ENCODE measurements at regions not wholly inside any gene's neighbourhood (a gene's known extent, or its start where the extent isn't known, plus 50 kb on each side); places are given as distances from the start of the nearest gene placed in this dataset.

DNA sequence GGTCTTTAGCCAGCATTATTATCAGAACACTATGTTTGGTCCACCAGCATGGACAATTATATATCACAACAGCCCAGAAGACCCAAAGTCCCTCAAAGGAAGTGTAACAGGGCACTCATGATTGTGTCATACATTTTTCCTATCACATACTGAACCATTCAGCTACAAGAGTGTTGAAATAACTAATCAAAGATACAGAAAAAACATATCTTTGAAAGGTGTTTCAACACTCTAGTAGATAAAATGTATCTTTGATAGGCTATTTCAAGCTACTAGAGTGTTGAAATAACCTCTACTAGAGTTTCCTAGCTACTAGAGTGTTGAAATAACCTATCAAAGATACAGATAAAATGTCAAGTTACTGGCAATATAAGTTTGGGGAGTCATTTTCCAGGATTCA, 545.0 kb downstream of the PRR16 start:
- no peak overlapping the region for H3K27ac Mint-ChIP-seq
- no peak overlapping the region for H3K4me3 Mint-ChIP-seq
- H3K36me3 Mint-ChIP-seq (ENCODE audit: low read depth) = no peaks in the 10 kb centered on the region
- H3K27me3 Mint-ChIP-seq (ENCODE audit: low read depth) = no peaks in the 10 kb centered on the region
- no peaks in the 10 kb centered on the region for H3K4me1 Mint-ChIP-seq
- no peak for TF ChIP-seq CTCF (IDR thresholded peaks at IDR 0.05; ENCODE audit: unreplicated experiment in 3 of 3)
- H3K9me3 Mint-ChIP-seq = no peaks in the 10 kb centered on the region

DNA sequence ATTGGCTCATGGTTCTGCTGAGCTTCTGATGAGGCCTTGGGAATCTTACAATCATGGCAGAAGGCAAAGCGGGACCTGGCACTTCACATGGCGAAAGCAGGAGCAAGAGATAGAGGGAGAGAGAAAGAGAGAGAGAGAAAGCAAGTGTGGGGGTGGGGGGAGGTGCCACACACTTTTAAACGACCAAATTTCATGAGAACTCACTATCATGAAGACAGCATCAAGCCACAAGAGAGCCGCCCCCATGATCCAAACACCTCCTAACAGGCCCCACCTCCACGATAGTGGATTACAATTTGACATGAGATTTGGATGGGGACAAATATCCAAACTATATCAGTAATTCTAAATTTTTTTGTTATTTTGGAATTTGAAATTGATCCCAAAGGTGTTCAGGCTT, 553.9 kb downstream of the PRR16 start:
- H3K4me1 Mint-ChIP-seq = no peaks in the 10 kb centered on the region
- H3K27ac Mint-ChIP-seq = no peak overlapping the region
- H3K4me3 Mint-ChIP-seq = no peak overlapping the region
- no peaks in the 10 kb centered on the region for H3K9me3 Mint-ChIP-seq
- no peaks in the 10 kb centered on the region for H3K36me3 Mint-ChIP-seq (ENCODE audit: low read depth)
- TF ChIP-seq CTCF (IDR thresholded peaks at IDR 0.05; ENCODE audit: unreplicated experiment in 3 of 3) = no peak
- H3K27me3 Mint-ChIP-seq (ENCODE audit: low read depth) = no peaks in the 10 kb centered on the region

DNA sequence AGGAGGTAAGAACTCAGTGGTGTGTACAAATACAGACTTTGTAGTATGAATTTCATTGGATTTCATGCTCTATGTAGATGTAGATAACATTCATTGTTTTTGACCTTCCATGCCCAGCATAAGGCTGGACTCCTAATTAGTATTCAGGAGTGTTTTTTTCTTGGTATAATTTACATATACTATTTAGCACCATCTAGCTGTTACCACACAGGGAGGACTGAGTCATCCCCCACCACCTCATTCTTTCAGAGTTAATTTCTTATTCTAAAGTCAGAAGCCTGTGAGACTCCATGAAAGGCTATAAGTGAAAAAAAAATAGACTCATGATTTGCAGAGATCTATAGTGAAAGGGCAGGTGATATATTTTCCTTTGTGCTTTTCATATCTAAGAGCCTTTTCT, 555.0 kb downstream of the PRR16 start:
- TF ChIP-seq CTCF (IDR thresholded peaks at IDR 0.05; ENCODE audit: unreplicated experiment in 3 of 3) = no peak
- Mint-ChIP-seq H3K36me3 (ENCODE audit: low read depth) (no peaks in the 10 kb centered on the region), H3K9me3 (no peaks in the 10 kb centered on the region), H3K27me3 (ENCODE audit: low read depth) (no peaks in the 10 kb centered on the region), H3K4me1 (no peaks in the 10 kb centered on the region), H3K27ac (no peak overlapping the region), H3K4me3 (no peak overlapping the region)

GRCh38 chr5:121019734-121020133, 555.6 kb downstream of the PRR16 start:
- Mint-ChIP-seq H3K27me3 (ENCODE audit: low read depth) (no peaks in the 10 kb centered on the region), H3K9me3 (no peaks in the 10 kb centered on the region), H3K36me3 (ENCODE audit: low read depth) (no peaks in the 10 kb centered on the region), H3K4me3 (no peak overlapping the region), H3K4me1 (peaks cover 4% of the 10 kb centered on the region), H3K27ac (no peak overlapping the region)
- no peak for TF ChIP-seq CTCF (IDR thresholded peaks at IDR 0.05; ENCODE audit: unreplicated experiment in 3 of 3)

- TF ChIP-seq CTCF (IDR thresholded peaks at IDR 0.05; ENCODE audit: unreplicated experiment in 3 of 3) = no peak
- H3K4me3 Mint-ChIP-seq = no peak overlapping the region
- H3K9me3 Mint-ChIP-seq = no peaks in the 10 kb centered on the region
- peaks cover 4% of the 10 kb centered on the region for H3K4me1 Mint-ChIP-seq
- H3K27me3 Mint-ChIP-seq (ENCODE audit: low read depth) = no peaks in the 10 kb centered on the region
- H3K36me3 Mint-ChIP-seq (ENCODE audit: low read depth) = no peaks in the 10 kb centered on the region
- no peak overlapping the region for H3K27ac Mint-ChIP-seq
These were observed 557.6 kb downstream of the PRR16 start for GRCh38 chr5:121021681-121022080.

DNA sequence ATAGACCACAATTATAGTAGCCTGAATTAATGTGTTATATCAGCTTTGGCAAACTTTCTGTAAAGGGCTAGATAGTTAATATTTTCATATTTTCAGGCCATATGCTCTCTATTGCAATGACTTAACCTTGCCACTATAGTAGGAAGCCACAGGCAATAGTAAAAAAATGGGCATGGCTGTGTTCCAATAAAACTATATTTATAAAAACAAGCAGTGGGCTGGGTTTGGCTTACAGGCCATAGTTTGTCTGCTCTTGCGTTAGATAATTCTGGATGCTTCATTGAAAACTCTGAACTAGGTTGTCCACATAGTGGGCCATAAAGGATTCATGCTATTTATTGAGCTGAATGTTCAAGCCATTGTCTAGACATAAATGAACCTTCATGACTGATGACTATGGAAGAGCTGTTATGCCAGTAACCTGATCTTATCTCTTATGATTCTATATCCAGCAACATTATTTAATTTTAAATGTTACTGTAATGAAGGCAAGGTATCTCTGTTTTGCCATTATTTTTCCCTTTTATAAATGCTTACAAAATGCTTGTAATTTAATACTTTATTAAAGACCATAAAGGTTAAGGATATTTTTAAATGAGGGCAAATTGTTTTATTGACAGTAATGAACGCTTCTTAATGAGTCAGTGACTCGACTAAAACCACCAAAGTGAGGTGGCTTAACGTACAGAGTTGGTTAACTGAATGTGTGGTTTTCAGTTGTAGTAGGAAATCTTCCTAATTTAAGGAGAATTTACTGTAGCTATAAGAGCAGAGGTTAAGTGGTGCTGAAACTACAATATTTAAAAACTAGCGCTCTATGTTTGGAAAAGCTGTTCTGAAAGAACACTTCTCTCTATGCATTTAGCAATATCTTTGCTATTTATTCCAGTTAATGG, 560.6 kb downstream of the PRR16 start:
- Mint-ChIP-seq H3K4me3 (no peak overlapping the region), H3K27me3 (ENCODE audit: low read depth) (no peaks in the 10 kb centered on the region), H3K9me3 (no peaks in the 10 kb centered on the region), H3K36me3 (ENCODE audit: low read depth) (no peaks in the 10 kb centered on the region), H3K27ac (no peak overlapping the region), H3K4me1 (peaks cover 4% of the 10 kb centered on the region)
- no peak for TF ChIP-seq CTCF (IDR thresholded peaks at IDR 0.05; ENCODE audit: unreplicated experiment in 3 of 3)
